HG03575 (cell line): ENCODE measurements at regions not wholly inside any gene's neighbourhood (a gene's known extent, or its start where the extent isn't known, plus 50 kb on each side); places are given as distances from the start of the nearest gene placed in this dataset.
"Not testable (repeated sequence)": the region's sequence is repeated elsewhere in the genome, so short reads cannot be mapped to it uniquely, and the experiment has no call there.

ENCODE experiments used
- ATAC-seq: cut with Tn5 transposase; IDR thresholded peaks from one replicate; pipeline ENCODE4 v1.9.1; 2021; ENCODE audit not compliant: unreplicated experiment, insufficient number of reproducible peaks, low FRiP score; ENCODE audit errors: extremely low read depth

DNA sequence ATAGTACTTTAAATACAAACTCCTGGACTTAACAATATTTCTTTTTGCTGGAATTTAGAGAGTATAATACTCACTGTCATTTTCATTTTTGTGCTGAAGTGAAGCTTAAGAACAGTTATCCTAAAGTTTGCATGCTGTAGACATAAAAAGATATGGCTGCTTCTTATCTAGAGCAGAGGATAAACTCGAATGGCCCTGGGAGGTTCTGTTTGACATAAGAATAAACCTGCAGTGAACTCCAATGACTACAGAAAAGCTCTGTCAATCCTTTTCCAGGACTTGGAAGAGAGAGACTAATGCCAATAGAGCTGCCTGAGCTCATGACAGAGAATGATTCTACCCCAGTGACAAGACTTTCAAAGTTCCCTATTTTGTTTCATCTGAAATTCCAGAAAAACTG is 1017.8 kb upstream of the MIR17HG start:
- no peak for ATAC-seq

DNA sequence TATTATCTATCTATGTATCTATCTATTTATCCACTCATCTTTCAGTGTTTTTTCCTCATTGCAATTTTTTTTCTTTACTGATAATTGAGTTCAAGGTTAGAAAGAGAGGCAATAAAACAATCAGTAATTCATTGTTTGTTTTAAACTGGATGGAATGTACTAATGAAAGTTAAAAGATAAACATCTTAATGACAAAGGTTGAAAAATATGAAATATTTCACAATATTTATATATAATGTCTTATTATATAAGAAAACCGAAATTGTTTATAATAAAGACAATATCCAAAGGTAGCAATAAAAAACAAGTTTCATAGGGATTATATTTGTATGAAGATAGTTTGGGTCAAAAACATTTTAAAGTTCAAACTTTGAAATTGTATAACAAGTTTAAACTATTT is 1015.5 kb upstream of the MIR17HG start:
- no peak for ATAC-seq

DNA sequence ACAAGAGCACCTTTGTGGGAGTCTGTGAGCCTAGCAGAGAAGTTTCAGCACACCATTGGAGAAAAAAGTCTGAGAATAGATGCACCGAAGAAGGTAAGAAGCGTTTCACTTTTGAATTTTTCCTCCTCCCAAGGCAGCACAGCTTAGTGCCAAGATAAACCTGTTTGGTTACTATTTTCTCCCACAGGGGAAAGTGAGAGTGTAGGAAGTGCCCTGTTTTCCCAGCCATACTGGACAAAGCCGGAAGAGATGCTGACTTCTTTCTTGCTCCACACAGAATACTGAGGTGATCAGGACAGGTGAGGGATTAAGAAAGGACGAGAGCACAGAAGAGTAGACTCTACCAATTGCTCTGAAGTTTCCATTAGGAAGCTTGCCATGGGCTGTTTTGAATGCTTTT is 1011.0 kb upstream of the MIR17HG start:
- ATAC-seq: no peak

DNA sequence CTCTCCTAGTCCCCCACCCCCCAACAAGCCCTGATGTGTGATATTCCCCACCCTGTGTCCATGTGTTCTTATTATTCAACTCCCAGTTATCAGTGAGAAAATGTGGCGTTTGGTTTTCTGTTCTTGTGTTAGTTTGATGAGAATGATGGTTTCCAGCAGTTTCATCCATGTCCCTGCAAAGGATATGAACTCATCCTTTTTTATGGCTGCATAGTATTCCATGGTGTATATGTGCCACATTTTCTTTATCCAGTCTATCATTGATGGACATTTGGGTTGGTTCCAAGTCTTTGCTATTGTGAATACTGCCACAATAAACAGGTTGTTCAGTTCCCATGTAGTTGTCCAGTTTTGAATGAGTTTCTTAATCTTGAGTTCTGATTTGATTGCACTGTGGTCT is 1006.1 kb upstream of the MIR17HG start:
- not testable (repeated sequence) for ATAC-seq

DNA sequence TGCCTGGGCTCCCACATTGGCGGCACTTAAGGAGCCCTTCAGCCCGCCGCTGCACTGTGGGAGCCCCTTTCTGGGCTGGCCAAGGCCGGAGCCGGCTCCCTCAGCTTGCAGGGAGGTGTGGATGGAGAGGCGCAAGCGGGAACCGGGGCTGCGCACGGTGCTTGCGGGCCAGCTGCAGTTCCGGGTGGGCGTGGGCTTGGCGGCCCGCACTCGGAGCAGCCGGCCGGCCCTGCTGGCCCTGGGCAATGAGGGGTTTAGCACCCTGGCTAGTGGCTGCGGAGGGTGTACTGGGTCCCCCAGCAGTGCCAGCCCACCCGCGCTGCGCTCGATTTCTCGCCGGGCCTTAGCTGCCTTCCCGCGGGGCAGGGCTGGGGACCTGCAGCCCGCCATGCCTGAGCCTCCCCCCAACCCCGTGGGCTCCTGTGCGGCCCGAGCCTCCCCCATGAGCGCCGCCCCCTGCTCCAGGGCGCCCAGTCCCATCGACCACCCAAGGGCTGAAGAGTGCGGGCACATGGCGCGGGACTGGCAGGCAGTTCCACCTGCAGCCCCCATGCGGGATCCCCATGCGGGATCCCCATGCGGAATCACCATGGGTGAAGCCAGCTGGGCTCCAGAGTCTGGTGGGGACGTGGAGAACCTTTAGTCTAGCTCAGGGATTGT is 998.9 kb upstream of the MIR17HG start:
- not testable (repeated sequence) for ATAC-seq

DNA sequence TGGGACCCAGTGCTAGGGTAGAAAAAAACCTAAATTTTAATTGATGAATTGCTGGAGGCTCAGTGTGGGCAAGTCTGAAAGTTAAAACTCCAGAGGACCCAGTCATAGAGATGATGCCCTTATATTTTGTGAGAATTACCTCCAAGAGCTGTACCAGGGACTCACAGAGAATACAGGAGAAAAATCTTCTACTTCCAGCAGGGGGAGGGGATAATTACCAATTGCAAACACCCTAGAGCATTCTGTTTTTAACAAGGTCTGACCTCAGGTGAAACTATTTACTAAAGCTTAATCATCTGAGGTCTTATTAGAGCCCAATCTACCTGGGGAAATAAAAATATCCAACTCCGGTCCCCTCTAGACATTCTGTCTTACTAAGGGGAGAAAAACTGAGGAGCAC is 994.7 kb upstream of the MIR17HG start:
- ATAC-seq: no peak

DNA sequence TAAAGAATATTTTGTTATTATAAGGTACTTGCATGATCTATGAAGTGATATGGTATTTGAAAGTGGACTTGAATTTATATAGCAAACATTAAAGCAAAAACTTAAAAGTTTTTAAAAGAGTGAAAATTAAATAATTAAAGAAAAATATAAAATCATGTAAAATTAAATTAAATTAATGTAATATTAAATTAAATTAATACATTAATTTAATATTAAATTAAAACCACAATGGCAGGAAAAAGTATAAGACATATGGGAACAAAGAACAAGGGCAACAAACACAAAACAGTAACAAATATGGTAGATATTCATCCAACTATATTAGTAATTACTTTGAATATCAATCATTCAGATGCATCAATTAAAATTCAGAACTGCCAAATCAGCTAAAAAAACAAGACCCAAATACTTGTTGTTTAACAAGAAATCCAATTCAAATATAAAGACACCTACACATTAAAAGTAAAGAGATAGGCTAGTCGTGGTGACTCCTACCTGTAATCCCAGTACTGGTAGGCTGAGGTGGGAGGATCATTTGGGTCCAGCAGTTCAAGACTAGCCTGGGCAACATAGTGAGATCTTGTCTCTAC is 992.2 kb upstream of the MIR17HG start:
- no peak for ATAC-seq

DNA sequence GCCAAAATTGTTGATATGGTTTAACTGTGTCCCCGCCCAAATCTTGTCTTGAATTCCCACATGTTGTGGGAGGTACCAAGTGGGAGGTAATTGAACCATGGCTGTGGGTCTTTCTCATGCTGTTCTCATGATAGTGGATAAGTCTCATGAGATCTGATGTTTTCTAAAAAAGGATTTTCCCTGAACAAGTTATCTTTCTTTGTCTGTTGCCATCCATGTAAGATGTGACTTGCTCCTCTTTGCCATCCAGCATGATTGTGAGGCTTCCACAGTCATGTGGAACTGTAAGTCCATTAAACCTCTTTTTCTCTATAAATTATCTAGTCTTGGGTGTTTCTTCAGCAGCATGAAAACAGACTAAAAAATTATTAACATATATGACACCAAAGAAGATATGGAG is 986.7 kb upstream of the MIR17HG start:
- no peak for ATAC-seq

DNA sequence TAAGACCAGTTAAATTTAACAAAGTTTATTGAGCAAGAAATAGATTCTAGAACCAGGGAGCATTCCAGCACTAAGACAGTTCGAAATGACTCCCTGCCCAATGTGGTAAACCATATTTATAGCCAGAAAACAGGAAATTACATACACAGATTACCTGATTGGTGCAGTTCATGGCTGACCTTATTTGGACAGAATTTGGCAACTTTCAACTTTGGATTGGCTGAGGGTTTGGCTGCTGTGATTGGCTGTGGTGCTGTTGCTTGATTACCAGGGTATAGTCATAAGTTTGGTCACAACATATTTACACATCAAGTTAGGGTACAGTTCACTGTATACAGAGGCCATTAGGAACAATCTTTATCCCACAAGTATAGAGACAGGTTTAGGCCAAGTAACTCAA is 984.8 kb upstream of the MIR17HG start:
- ATAC-seq: no peak

DNA sequence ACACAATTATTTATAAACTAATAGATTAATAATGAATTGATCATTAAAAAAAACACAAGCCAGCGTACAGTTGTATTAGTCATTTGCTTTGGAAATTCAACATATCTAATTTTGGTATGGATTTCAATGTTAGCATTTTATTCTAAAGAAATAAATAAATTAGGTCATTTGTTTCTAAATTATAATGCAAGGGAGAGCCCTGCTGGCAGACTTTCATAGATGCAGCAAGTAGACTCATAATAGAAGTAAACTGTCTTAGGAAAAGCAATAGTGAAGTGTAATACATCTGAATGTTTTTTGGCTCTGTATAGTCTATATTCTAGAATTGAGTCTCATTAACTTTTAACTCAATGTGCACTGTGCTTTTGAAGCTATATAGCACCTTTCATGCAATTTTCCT is 982.4 kb upstream of the MIR17HG start:
- ATAC-seq: no peak

DNA sequence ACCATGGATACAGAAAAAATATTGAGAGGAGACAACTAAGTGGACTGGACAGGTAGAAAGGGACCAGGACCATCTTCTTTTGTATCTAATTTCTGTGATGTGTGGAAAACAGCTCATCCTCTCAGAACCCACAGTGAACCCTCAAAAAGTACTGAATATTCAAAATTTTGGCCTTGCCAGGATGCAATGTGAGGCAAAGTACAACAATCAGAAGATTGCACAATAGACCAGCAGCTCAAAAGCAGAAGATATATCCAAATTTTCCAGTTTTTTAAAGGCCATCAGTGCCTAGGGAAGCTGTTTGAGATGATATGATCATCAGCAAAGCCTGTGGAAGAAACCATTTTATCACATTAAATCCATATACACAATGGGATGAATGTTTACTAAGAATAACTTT is 973.3 kb upstream of the MIR17HG start:
- no peak for ATAC-seq

DNA sequence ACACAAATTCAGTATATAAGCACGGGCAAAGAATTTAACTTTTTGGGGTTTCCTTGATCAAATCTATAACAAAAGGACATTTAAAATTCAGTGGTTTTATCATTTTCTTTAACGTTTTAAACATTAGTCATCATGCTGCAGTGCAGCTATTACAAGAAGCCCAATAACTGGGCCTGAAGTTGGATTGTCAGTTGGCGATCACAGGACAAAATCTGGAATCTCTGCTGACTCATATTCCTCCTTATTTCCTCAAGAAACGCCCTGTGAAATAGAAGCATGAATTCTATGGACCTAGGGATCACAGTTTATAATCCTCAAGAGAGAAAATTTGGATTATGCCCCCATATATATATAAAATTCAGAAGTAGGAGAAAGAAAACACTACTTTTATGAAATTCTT is 971.6 kb upstream of the MIR17HG start:
- ATAC-seq: no peak

DNA sequence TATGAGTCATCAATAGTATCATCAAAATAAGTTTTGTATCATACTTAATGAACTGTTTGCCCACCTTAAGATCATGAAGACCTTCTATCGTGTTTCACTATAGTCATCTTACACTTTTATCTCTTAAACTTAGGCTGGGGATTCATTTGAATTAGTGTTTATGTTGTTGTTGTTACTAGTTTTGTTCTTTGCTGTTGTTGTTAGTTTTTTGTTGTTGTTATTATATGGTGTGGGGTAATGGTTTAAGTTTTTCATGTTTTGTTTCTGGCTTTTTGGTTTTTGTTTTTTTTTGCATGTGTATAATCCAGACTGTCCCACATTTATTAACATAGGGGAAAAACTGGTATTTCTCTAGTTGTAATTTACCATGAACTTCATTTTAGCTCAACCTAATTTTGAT is 965.1 kb upstream of the MIR17HG start:
- ATAC-seq: no peak

DNA sequence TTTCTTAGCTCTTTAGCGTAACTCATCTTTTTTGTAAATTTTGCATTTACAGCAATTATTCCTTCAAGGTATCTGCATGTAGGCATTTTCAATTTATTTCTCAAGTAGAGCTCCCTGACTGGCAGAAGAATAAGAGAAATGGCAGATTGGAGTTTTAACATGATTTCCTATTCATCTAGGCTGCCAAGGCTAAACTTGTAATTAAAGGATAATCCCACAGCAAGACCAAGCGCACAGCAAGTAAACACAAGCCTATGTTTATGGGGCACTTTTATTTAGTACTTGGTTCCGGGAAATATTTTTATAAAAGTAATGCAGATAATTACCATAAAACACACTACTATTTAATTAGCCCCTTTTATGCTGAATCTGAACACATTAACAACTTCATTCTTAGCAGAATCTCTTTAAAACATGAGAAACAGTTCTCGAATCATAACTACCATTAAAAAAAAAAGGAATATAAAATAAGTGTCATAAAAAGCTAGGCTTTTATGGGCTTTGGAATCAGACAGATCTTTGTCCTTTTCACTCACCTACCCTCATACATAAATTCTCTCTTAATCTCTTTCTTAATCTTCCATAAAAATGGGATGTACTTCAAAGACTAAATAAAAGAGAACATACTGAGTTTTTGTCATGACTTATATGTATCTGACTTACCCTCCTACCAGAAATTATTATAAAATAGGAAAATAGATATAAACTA is 961.6 kb upstream of the MIR17HG start:
- no peak for ATAC-seq

DNA sequence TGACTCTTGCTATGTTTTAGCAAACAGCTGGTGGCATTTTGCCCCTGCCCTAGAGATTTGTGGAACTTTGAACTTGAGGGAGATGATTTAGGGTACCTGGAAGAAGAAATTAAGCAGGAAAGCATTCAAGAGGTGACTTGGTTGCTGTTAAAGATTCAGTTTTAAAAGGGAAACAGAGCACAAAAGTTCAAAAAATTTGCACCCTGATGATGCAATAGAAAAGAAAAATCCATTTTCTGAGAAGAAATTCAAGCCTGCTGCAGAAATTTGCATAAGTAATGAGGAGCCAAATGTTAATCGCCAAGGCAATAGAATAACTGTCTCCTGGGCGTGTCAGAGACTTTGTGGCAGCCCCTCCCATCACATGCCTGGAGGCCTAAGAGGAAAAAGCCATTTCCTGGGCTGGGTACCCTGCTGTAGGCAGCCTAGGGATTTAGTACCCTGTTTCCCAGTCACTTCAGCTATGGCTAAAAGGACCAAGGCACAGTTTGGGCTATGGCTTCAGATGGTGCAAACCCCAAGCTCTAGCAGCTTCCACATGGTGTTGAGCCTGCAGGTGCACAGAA is 958.5 kb upstream of the MIR17HG start:
- no peak for ATAC-seq

DNA sequence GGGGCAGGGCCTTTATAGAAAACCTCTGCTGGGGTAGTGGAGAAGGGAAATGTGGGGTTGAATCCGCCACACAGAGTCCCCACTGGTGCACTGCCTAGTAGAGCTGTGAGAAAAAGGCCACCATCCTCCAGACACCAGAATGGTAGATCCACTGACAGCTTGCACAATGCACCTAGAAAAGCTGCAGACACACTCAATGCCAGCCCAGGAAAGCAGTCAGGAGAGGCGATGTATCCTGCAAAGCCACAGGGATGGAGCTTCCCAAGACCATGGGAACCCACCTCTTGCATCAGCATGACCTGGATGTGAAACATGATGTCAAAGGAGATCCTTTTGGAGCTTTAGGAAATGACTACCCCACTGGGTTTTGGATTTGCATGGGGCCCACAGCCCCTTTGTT is 958.0 kb upstream of the MIR17HG start:
- no peak for ATAC-seq

DNA sequence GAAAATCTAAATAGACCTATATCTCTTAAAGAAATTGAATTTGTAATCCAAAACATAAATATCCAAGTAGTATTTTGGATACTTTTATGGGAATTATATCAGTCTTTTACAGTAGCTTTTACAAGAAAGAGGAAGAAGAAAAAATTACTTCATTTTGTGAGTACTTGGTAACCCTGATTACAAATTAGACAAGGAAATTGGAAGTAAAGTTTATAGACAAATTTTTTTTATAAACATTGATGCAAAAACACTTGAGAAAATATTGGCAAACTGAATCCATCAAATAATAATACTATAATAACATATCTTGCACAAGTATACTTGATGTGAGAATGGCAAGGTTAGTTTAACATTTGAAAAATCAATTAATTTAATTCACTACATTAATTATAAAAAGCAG is 954.1 kb upstream of the MIR17HG start:
- ATAC-seq: no peak

DNA sequence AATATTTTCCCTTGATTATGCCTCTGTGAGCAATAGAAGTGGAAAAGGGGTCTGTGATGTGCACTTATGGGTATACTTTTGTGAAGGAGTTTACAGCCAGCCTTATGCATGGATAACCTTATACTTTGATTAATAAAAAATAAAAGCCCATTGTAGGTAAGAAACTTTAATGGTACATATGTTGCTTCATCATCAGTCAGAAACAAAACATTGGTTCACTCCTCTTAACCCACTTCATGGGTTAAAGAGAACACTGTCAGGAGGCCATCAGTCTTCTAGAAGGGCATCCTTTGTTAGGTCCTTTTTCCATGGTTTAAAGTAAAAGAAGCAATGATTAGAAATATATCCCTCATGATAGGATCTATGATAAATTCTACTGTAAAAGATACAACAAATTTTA is 952.1 kb upstream of the MIR17HG start:
- no peak for ATAC-seq

DNA sequence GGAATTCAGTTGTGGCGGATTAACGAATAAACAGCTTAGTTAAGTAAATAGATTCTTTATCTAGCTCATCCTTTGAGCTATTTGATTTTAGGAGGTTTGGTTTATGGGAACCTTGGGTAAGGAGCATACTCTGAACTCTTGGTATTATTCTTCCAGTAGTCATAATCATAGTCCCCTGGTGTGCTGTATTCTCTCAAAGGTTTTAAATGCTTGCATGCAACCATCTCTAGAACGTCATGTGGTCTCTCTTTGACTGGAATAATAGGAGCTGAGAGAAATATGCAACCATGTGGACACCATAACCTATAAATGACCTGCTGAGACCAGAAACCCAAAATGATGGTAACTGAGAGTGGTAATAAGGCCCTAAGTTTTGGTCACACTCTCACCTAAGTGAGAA is 951.6 kb upstream of the MIR17HG start:
- no peak for ATAC-seq

DNA sequence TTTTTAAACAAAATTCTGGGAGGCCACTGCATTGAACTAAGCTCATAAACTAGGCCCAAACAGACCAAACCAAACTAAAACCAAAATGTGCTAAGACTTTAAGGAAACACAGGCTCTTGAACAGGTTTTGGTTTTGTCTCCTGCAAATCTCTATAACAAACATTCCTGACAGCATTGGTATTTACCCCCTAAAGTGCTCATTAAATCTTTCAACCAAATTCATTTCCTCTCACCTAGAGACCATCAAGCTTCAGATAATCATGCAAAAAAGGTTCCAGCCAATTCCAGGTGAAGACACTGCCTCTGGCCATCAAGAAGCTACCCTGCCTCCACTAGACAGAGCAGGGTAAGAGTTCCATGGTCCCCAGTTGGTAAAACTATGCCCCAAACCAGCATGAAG is 951.2 kb upstream of the MIR17HG start:
- no peak for ATAC-seq
